ENCODE measurements at regions not wholly inside any gene's neighbourhood (a gene's known extent, or its start where the extent isn't known, plus 50 kb on each side); places are given as distances from the start of the nearest gene placed in this dataset.

DNA sequence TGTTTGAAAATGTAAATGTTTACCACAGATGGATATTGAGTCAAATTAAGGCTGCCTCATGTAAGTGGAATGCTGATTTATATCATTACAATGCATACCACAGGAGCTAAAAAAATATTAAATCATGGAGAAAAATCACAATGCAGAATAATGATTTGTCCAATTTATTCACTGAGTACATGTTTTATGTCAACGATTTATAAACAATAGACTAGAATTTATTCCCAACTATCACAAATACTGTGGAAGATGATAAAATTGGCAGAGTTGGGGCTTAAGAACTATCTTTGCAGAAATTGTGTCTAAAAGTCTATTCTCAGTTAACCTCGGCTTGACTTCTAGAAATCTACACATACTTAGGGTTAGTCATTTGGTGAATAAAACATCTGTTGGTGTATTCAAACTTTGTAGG lies 472.1 kb upstream of the MARCKS start:
- Histone ChIP-seq H3K27ac (no peak overlapping the region), H3K4me3 (no peak overlapping the region)
- no peak for DNase-seq (ENCODE audit: low spot score)
- TF ChIP-seq CTCF (IDR thresholded peaks at IDR 0.05): no peak

DNA sequence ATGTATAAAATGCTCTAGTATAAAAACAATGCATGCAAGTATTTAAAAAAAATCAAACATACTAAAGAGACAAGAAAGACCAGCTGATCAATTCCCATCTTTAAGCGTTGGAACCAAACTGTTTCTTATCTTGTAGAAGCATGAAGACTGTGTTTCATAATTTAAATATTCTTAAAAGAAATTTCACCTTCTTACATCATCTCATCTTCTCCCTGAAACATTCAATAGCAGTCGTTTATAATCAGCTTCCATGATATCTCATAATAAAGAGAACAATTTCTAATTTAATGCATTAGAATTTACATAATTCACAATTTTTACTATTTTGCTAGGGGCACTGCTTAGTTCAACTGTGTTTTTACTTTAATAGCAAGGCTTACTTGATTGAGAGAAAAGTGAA lies 468.1 kb upstream of the MARCKS start:
- TF ChIP-seq CTCF (IDR thresholded peaks at IDR 0.05): no peak
- no peak for DNase-seq (ENCODE audit: low spot score)
- Histone ChIP-seq H3K4me3 (no peak overlapping the region), H3K27ac (no peak overlapping the region)

DNA sequence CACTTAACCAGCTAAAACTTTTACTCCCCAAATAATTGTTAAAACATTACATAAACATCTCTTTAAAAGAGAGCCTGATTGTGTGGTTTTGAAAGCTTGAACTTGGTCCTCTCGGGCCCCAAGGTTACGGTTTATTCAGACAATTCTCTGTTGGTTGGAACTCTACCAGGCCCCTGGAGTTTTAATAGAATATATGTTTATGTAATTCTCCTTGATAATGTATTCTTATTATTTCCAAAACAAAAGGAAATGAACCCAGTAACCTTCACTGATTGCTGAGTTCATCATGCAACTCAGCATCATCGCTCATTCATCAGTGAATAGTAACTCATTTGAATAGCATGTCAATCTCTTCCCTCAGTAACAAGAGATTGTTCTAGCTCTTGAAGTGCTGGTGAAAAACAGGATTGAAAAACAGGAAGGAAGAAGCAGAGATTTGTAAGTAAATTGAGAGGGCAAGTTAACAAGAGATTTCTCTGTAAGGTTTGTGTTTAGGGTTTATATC lies 464.5 kb upstream of the MARCKS start:
- no peak for DNase-seq (ENCODE audit: low spot score)
- H3K27ac ChIP-seq: no peak overlapping the region
- no peak for TF ChIP-seq CTCF (IDR thresholded peaks at IDR 0.05)

GRCh38 chr6:113394216-113394615 lies 462.9 kb upstream of the MARCKS start:
- H3K4me3 ChIP-seq: no peak overlapping the region
- no peak for TF ChIP-seq CTCF (IDR thresholded peaks at IDR 0.05)
- no peak overlapping the region for H3K27ac ChIP-seq
- no peak for DNase-seq (ENCODE audit: low spot score)

More for the DNA sequence above, 464.5 kb upstream of the MARCKS start:
- no peak overlapping the region for H3K4me3 ChIP-seq

GRCh38 chr6:113394729-113395128 lies 462.4 kb upstream of the MARCKS start:
- no peak overlapping the region for H3K4me3 ChIP-seq
- TF ChIP-seq CTCF (IDR thresholded peaks at IDR 0.05): no peak
- DNase-seq (ENCODE audit: low spot score): no peak
- no peak overlapping the region for H3K27ac ChIP-seq

DNA sequence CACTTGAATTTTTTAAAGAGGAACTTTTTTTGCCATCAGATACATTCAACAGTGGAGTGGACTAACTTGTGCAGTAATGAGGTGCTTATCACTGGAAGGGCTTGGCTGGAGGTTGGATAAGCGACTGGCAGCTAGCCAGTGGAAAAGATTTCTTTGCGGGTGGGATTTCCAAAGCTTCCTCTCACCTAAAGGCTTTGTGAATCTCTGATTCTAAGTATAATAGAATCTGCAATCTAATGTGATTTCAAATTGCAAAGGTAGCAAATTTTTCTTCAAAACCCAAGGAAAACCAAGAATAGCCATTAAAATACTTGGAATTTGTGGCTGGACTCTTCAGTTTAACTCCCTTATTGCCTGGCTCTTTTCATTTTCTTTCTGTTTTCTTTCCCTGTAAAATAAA lies 460.4 kb upstream of the MARCKS start:
- Histone ChIP-seq H3K27ac (no peak overlapping the region), H3K4me3 (no peak overlapping the region)
- TF ChIP-seq CTCF (IDR thresholded peaks at IDR 0.05): no peak
- no peak for DNase-seq (ENCODE audit: low spot score)

GRCh38 chr6:113397236-113397635 lies 459.9 kb upstream of the MARCKS start:
- no peak overlapping the region for H3K27ac ChIP-seq
- DNase-seq (ENCODE audit: low spot score): no peak
- TF ChIP-seq CTCF (IDR thresholded peaks at IDR 0.05): no peak

More at GRCh38 chr6:113397236-113397635, 459.9 kb upstream of the MARCKS start:
- H3K4me3 ChIP-seq: no peak overlapping the region
